ENCODE measurements at regions not wholly inside any gene's neighbourhood (a gene's known extent, or its start where the extent isn't known, plus 50 kb on each side); places are given as distances from the start of the nearest gene placed in this dataset.
A peak's percentile ranks its signal among the peaks of the same experiment; 100 is the strongest.
"Not testable (repeated sequence)": the region's sequence is repeated elsewhere in the genome, so short reads cannot be mapped to it uniquely, and the experiment has no call there.

GRCh38 chr7:153006911-153007310, 247.4 kb downstream of the ACTR3B start:
- DNase-seq = no peak

GRCh38 chr7:153010416-153010815, 250.9 kb downstream of the ACTR3B start:
- DNase-seq = no peak

DNA sequence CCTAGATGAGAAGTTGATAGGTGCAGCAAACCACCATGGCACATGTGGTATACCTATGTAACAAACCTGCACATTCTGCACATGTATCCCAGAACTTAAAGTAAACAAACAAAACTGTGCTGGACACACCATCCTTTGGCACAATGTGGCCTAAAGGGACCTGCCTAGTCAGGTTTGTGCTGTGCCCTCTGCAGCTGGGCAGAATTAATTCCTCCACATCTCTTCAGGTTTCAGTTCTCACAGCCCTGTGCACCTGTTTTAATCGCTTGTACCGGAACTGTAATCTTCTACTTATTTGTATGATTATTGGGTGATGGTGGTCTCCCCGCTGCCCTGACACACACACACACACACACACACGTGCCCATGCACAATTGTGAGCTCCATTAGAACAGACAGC, 252.7 kb downstream of the ACTR3B start:
- DNase-seq = no peak

- DNase-seq = no peak
These were observed 257.7 kb downstream of the ACTR3B start for GRCh38 chr7:153017223-153017622.

- no peak for DNase-seq
These were observed 262.0 kb downstream of the ACTR3B start for GRCh38 chr7:153021542-153021941.

- DNase-seq = no peak
These were observed 263.1 kb downstream of the ACTR3B start for GRCh38 chr7:153022475-153023193.

DNA sequence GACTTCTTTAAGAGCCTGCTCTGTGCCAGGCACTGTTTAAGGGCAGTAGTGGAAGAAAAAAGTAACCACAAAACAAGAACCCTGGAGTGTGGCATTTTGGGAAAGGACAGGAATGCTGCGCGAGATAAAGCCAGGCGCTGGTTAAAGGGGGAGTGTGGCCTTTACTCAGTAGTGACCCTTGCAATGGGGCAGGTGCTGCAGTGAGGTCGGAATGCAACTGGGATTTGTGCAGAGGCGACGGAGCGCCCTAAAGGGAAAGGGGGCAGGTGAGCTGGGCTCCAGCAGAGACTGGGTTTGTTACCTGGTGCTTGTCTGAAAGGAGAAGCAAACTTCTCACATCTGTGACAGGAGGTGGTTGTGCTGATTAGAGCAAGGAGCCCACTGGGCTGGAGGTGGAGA, 263.6 kb downstream of the ACTR3B start:
- no peak for DNase-seq

DNA sequence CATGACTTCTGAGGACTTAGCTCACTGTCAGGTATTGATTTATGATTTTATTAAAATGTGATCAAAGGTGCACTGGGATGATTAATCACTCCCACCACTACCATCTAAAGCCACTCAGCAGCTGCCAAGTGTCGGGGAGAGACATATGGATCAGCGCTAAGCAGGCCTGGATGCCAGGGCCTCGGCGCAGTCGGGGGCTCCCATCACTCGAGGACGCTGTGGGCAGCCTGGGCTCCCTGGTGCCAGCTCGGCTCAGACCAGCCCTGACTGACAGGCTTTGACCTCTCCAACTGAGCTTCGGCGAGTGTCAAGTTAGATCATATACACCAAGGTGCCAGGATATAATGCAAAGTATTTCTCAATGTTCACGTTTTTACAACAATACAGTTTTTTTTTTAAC, 267.7 kb downstream of the ACTR3B start:
- no peak for DNase-seq

- DNase-seq = no peak
These were observed 268.4 kb downstream of the ACTR3B start for GRCh38 chr7:153027904-153028303.

DNA sequence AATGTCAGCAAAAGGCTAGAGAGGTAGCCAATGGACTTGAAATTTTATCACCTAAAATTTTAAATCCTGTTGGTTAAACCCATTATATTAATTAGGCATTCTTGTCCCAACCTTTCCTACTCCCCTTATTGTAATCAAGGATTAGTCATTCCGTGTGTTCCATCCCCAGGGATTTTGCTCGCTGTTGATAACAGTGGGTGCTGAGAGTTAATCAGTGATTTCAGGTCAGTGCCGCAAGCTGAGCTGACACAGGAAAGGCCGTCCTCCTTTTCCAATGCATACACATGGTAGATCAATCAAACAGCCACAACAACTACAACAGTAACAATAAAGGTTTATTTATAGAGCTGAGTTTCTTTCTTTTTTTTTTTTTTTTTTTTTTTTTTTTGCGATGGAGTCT, 271.4 kb downstream of the ACTR3B start:
- no peak for DNase-seq

DNA sequence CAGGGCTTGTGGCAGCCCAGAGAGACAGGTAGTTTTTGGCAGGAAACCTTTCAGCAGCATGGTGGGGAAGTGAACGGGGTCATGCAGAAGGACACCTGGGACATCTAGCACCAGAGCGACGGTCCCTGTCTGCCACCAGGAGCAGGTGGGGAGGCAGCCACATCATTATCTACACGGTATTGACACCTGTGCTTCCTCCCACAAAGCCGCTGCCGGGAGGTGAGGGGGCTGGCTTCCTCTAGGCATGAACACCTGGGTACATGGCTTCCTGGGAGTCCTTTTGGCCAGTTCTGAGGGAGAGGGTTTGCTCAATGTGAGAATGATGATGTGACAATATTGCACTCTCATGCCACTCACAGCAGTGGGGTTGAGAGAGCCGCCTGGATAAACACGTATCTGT, 275.2 kb downstream of the ACTR3B start:
- no peak for DNase-seq

DNA sequence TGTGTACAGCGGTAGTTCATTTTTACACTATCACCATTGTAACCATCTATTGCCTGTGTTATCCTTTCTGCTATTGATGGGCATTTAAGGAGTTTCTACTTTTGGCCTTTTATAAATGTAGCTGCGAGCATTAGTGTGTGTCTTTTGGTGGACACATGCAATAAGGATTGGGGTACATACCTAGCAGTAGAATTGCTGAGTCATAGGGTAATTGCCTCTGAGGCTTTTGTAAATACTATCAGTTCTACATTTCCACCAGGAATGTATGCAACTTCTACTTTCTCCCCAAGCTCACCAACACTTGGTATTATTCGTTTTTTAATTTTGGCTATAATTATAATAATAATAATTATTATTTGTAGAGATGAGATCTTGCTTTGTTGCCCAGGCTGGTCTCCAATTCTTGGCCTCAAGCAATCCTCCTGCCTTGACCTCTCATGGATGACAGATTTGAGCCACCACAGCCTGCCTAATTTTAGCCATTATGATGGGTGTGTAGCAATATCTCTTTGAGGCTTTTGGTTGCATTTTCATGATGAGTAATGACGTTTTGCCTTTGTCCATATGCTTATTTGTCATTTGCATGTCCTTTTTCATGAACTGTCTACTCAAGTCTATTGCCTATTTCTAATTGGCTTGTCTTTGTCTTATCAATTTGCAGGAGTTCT, 277.0 kb downstream of the ACTR3B start:
- no peak for DNase-seq

- no peak for DNase-seq
These were observed 283.9 kb downstream of the ACTR3B start for GRCh38 chr7:153043440-153043839.

- DNase-seq = no peak
These were observed 285.4 kb downstream of the ACTR3B start for GRCh38 chr7:153044981-153045380.

- DNase-seq = no peak
These were observed 287.8 kb downstream of the ACTR3B start for GRCh38 chr7:153047079-153047959.

DNA sequence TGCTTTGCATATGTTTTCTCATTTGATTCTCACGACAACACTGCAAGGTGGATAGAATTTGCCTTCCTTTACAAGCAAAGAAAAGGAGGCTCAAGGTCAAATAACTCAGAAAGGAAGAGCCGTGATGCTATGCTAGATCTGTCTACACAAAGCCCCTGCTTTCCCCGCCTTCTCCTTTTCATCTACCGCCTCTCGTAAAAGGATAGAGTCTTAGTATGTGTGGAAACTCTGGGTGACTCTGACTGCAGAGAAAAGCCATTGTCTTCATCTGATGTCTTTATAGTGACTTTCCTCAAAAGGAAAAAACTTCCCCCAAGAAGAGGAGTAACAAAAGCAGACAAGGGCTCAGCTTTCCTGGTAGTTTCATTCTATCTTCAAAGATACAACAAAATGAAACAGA, 292.7 kb downstream of the ACTR3B start:
- DNase-seq = no peak

- peak; percentile 53 for DNase-seq
These were observed 302.5 kb downstream of the ACTR3B start for GRCh38 chr7:153061910-153062528.

DNA sequence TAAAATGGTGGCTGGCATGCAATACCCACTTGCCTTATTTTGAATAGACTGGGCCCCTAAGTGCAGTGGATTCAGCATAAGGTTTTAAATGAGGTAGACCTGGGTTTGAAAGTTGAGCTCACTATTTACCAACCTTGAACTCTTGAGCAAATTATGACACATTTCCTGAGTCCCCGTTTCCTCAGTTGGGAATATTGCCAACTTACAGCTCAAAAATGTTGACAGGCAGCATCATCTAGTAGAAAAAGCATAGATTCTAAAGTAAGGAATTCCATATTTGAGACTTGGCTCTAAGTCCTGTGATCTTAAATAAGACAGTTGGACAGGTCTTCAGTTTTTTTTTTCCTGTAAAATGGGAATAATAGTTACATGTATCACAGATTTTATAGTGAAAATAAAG, 305.5 kb downstream of the ACTR3B start:
- DNase-seq = no peak

DNA sequence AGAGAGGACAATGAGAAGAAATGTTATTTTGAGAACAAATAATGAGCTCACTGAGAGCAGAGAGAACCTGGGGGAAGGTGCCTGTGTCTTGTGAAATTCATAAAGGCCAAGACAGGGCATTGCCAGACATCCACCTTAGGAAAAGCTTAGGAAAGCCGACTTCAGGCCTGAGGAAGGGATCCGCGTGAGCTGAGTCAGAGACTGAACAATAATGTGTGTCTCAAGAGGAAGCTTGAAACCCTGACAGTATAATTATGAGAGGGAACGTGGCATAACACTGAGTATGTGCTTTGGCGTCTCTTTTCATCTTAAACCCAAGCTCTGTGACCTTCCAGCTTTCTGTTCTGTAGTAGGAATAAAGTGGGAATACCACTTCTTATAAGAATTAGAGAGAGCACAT, 307.2 kb downstream of the ACTR3B start:
- DNase-seq = no peak

DNA sequence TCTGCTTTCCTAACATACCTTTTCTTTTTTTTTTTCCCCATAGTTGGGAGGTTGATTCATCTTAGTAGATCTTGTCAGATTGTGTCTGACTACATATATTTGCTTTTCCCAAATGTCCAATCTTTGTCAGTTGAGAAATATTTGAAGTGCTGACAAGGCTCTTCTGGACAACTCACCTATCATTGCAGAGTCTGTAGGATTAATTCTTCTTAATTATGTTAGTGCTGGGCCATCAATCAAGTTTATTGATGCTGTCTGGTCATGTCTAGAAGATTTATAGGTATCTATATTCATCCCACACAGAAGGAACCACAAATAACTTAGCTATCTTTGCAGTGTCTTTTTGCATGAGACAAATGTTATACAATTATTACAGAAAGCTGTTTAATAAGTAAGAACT, 310.6 kb downstream of the ACTR3B start:
- no peak for DNase-seq

DNA sequence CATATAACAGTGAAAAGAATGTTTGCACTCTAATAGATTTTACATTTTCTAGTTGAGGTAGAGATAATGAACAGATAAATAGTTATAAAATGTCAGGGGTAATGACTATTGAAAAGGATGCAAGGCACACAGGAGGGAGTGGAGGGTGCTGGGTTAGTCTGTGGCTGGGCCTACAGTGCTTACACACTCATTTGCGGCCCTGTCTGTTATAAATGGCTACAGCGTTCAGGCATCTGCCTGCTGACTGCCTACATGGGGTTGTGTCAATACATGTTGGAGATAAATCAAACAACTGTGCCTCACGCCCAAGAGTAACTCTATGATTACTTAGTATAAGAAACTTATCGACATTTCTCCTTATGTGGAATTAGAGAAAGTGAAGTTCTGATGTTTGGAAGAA, 313.3 kb downstream of the ACTR3B start:
- DNase-seq = no peak

GRCh38 chr7:153076289-153076688, 316.7 kb downstream of the ACTR3B start:
- not testable (repeated sequence) for DNase-seq

DNA sequence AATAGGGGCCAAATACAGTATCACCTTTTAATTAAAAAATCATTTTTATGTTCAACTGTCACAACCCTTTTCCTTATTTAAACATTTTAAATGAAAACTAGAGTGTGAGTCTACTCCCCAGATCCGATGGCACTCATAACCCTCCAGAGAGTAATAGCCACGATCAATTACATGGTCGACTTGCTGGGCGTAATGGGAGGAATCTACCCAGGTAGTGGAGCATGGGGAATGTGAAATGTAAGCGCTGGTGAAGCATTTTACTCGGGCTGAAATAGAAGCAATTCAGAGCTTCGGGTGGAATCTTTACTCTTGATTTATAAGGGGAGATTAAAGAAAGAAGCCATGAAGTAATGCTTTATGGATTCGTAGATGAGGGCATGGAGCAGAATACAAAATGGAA, 321.9 kb downstream of the ACTR3B start:
- peak; percentile 65 for DNase-seq

All from left kidney (tissue), 1 donor.